Heart left ventricle (tissue), 16 donors: ENCODE measurements at regions not wholly inside any gene's neighbourhood (a gene's known extent, or its start where the extent isn't known, plus 50 kb on each side); places are given as distances from the start of the nearest gene placed in this dataset.

Experiments
- ATAC-seq, 4 donors: fragments of 200-7000 bp; cut with Tn5 transposase; one replicate each; pipeline ENCODE4 v1.9.1; 2020 to 2022; ENCODE audit warnings: moderate library complexity in 4 of 4, mild to moderate bottlenecking in 3 of 4, moderate number of reproducible peaks in 1 of 4
- DNase-seq, 5 donors: peaks; one replicate each; pipeline ENCODE4 v3.0.0-alpha.2; 2020
- H3K27ac ChIP-seq, 12 donors: fragments of 200-600 bp; sonication (generic) in 4 of 12; one replicate each; pipeline versions ENCODE4 v1.5.0 to v1.8.0; 2016 to 2022; ENCODE audit warnings: mild to moderate bottlenecking in 2 of 12
- H3K27me3 ChIP-seq, 9 donors: fragments of 200-600 bp; sonication (generic) in 2 of 9; one replicate each; pipeline versions ENCODE4 v1.5.1 to v1.8.0; 2016 to 2022; ENCODE audit warnings: mild to moderate bottlenecking in 3 of 9
- H3K36me3 ChIP-seq, 9 donors: fragments of 200-600 bp; sonication (generic) in 2 of 9; one replicate each; pipeline versions ENCODE4 v1.5.0 to v1.8.0; 2018 to 2022; ENCODE audit warnings: mild to moderate bottlenecking in 2 of 9
- H3K4me1 ChIP-seq, 12 donors: fragments of 200-600 bp; sonication (generic) in 4 of 12; one replicate each; pipeline versions ENCODE4 v1.5.0 to v1.8.0; 2016 to 2022; ENCODE audit warnings: mild to moderate bottlenecking in 3 of 12
- H3K4me3 ChIP-seq, 12 donors: fragments of 200-600 bp; sonication (generic) in 4 of 12; one replicate each; pipeline versions ENCODE4 v1.5.0 to v1.8.0; 2017 to 2022; ENCODE audit warnings: mild to moderate bottlenecking in 9 of 12, moderate library complexity in 4 of 12
- H3K9me3 ChIP-seq, 12 donors: fragments of 200-600 bp; sonication (generic) in 4 of 12; one replicate each; pipeline versions ENCODE4 v1.5.0 to v1.8.0; 2016 to 2022; ENCODE audit warnings: mild to moderate bottlenecking in 1 of 12
- CTCF ChIP-seq, 12 donors: fragments of 200-600 bp; sonication (generic) in 4 of 12; IDR thresholded peaks; one replicate each; pipeline versions ENCODE4 v1.5.0 to v1.8.0; 2018 to 2022; ENCODE audit warnings: antibody characterized with exemption in 12 of 12, mild to moderate bottlenecking in 5 of 12
- POLR2A ChIP-seq, 2 donors: fragments of 450-650 bp; IDR thresholded peaks; one replicate each; pipeline ENCODE4 v1.6.1; 2017; ENCODE audit warnings: antibody characterized with exemption in 2 of 2, mild to moderate bottlenecking in 2 of 2, moderate library complexity in 2 of 2
- WGBS, 4 donors: extraction: QIAGEN DNeasy Blood & Tissue Kit in 2 of 4; methylation state at CpG; one replicate each; pipeline versions ENCODE4 v1.1.5 to v1.1.7; 2013 to 2018; 5-methylcytosine and 5-hydroxymethylcytosine counted together
- intact Hi-C, 10 donors: fragments of 100-400 bp; cut with DNase I; formaldehyde crosslinking; loops; one replicate each; pipeline versions ENCODE4 v1.11.1 to v1.14.2; 2022
- donor health status: ischemic (EF 13 %, LVEDD 7.1; RV severe dilation, severe dysfunction).
- donor health status: healthy with polysubstance abuse.
- donor health status: DM: no; HTN: yes; CAD: no.
- donor health status: DM: no; HTN: no; CAD: no.
- donor health status: ischemic (EF 25% LVEDD 6.9; RV normal size, moderate dysfunction).
- donor health status: ischemic (EF 25% LVEDD 5.7; RV mildly dilated, moderate dysfunction).
- donor health status: healthy.
- donor health status: DM: yes; HTN: yes; CAD: no.
- donor health status: ischemic (EF 35%, LVEDD 5.7; RV mildly dilated, moderate dysfunction).
- donor health status: nonischemic (EF 11% LVEDD 7.7; RV severe dilation, severe dysfunction).
- donor health status: DM: yes; HTN: yes; CAD: no.
- donor health status: PGD.
- donor health status: ischemic (EF 29% LVEDD 5.4; RV normal size, mild dysfunction).
- donor health status: nonischemic (EF 23%, LVEDD 6.1; RV moderate dilation, normal function).

- no peak for TF ChIP-seq CTCF (IDR thresholded peaks at IDR 0.05)
- no peak for TF ChIP-seq POLR2A (IDR thresholded peaks at IDR 0.05)
- H3K4me3 ChIP-seq = no peak overlapping the region
- DNase-seq (no peak), ATAC-seq (no peak)
- 86 to 92% (median 88%) methylated on average over 9 of the region's 9 CpGs for WGBS, 4 donors
- intact Hi-C loops = loop anchor here in 1 of 10 donors (10.0 kb wide), 1 partner anchor 94 kb away; no protein-coding TSS in a partner anchor
- H3K27ac ChIP-seq = no peak overlapping the region
- H3K4me1 ChIP-seq = no peaks in the 10 kb centered on the region
- H3K36me3 ChIP-seq = no peaks in the 10 kb centered on the region
- peaks cover 0 to 8% (median 0%) of the 10 kb centered on the region in 12 donors for H3K9me3 ChIP-seq
- no peaks in the 10 kb centered on the region for H3K27me3 ChIP-seq
These were observed 140.6 kb upstream of the MAP1LC3B2 start for GRCh38 chr12:116418551-116418950.

GRCh38 chr12:116420227-116420880 is 138.8 kb upstream of the MAP1LC3B2 start:
- no peaks in the 10 kb centered on the region for H3K36me3 ChIP-seq
- peaks cover 0 to 8% (median 0%) of the 10 kb centered on the region in 12 donors for H3K9me3 ChIP-seq
- no peak overlapping the region for H3K27ac ChIP-seq
- DNase-seq (no peak), ATAC-seq (no peak)
- no peak for TF ChIP-seq CTCF (IDR thresholded peaks at IDR 0.05)
- TF ChIP-seq POLR2A (IDR thresholded peaks at IDR 0.05) = no peak
- no peaks in the 10 kb centered on the region for H3K4me1 ChIP-seq
- intact Hi-C loops = no loop called here
- 44 to 74% (median 52%) methylated on average over 8 of the region's 8 CpGs for WGBS, 4 donors
- H3K27me3 ChIP-seq = no peaks in the 10 kb centered on the region
- no peak overlapping the region for H3K4me3 ChIP-seq

GRCh38 chr12:116421785-116422538 is 137.2 kb upstream of the MAP1LC3B2 start:
- intact Hi-C loops = no loop called here
- WGBS, 4 donors = 96 to 100% (median 98%) methylated on average over 2 of the region's 2 CpGs
- no peak for TF ChIP-seq POLR2A (IDR thresholded peaks at IDR 0.05)
- no peak for TF ChIP-seq CTCF (IDR thresholded peaks at IDR 0.05)
- no peaks in the 10 kb centered on the region for H3K27me3 ChIP-seq
- H3K4me1 ChIP-seq = peaks cover 0 to 8% (median 0%) of the 10 kb centered on the region in 12 donors
- no peak overlapping the region for H3K4me3 ChIP-seq
- H3K36me3 ChIP-seq = no peaks in the 10 kb centered on the region
- ATAC-seq (no peak), DNase-seq (no peak)
- no peak overlapping the region for H3K27ac ChIP-seq
- H3K9me3 ChIP-seq = peaks cover 0 to 8% (median 0%) of the 10 kb centered on the region in 12 donors

GRCh38 chr12:116423094-116423493 is 136.1 kb upstream of the MAP1LC3B2 start:
- H3K27ac ChIP-seq = peak overlapping the region in 1 of 12 donors; percentile 8
- peaks cover 0 to 8% (median 0%) of the 10 kb centered on the region in 12 donors for H3K9me3 ChIP-seq
- ATAC-seq (peak in 1 of 4 donors; percentile 41), DNase-seq (no peak)
- H3K27me3 ChIP-seq = no peaks in the 10 kb centered on the region
- 65 to 71% (median 68%) methylated on average over 4 of the region's 4 CpGs for WGBS, 4 donors
- H3K36me3 ChIP-seq = no peaks in the 10 kb centered on the region
- no peak overlapping the region for H3K4me3 ChIP-seq
- TF ChIP-seq POLR2A (IDR thresholded peaks at IDR 0.05) (no peak), CTCF (IDR thresholded peaks at IDR 0.05) (no peak)
- intact Hi-C loops = no loop called here
- H3K4me1 ChIP-seq = peaks cover 0 to 8% (median 0%) of the 10 kb centered on the region in 12 donors
